OCI-M2 (cell line): ENCODE measurements at regions not wholly inside any gene's neighbourhood (a gene's known extent, or its start where the extent isn't known, plus 50 kb on each side); places are given as distances from the start of the nearest gene placed in this dataset.

ENCODE experiments used
- DNase-seq: peaks from one replicate; lab custom pipeline; 2025; ENCODE audit not compliant: unreplicated experiment; lab: John Stamatoyannopoulos, UW

DNA sequence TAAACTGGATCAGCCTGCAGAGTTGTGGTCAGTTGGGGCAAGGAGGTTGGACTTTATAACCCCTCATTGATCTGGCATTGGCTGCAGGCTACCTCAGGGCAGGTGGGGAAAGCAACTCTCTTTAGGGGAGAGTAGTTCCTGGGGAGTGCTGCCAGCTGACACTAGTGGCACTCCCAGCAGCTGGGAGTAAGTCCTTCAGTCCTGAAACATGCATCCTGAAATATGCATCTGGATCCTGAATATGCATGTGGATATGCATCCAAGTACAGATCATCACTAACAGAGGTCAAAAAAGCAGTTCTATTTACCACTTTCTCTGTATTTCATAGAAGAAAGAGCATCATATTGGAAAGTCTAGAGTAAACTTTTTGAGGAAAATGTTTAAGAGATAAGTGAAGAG lies 350.8 kb downstream of the EPM2A start:
- no peak for DNase-seq

DNA sequence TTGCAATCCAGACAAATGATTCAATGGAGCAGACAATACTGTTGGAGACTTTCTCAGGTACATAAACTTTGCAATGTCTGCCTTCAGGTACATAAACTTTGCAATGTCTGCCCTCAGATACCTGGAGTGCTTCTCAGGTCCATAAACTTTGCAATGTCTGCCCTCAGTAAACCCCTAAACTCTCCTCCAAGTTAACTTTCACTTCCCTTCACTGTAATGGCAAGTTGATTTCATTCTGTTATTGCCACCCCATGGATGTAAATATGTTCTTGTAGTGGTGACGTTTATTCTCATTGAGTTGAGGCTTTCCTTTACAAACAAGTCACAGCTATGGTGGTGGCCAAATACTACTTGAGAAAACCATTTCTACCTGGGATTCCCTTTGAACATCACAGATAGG lies 338.8 kb downstream of the EPM2A start:
- DNase-seq, result no peak

- no peak for DNase-seq
These were observed 334.8 kb downstream of the EPM2A start for GRCh38 chr6:145400508-145400907.

- DNase-seq, result no peak
These were observed 330.2 kb downstream of the EPM2A start for GRCh38 chr6:145405006-145405551.

GRCh38 chr6:145406783-145407182 lies 328.5 kb downstream of the EPM2A start:
- no peak for DNase-seq

DNA sequence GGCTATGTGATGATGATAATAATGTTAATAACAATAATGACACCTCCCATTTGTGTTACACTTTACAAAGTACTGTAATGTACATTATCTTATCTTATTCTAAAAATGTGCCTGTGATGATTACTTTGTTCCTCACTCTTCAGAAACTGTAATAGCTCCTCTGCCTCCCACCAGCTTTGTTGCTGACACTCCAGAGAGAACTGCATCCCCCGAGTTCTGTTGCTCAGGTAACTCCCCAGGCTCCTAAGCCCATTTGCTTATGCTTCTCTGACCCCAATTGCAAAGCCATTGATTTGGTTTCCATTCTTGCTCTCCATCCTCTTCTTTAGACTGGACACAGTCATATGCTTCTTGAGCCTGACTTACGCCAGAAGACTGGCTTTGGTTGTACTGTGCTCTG lies 319.7 kb downstream of the EPM2A start:
- DNase-seq, result no peak

DNA sequence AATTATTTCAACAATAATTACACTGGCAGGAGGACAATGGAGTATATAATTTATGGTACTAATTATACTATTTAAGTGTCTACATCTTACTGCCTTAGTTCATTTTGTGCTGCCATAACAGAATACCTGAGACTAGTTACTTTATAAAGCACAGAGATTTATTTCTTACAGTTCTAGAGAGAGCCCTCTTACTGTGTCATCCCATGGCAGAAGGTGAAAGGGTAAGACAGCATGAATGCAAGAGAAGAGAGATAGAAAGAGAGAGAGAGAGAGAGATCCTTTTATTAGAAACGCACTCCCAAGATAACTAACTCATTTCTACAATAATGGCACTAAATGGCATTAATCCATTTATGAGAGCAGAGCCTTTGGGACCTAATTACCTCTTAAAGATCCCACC lies 314.7 kb downstream of the EPM2A start:
- DNase-seq, result no peak

DNA sequence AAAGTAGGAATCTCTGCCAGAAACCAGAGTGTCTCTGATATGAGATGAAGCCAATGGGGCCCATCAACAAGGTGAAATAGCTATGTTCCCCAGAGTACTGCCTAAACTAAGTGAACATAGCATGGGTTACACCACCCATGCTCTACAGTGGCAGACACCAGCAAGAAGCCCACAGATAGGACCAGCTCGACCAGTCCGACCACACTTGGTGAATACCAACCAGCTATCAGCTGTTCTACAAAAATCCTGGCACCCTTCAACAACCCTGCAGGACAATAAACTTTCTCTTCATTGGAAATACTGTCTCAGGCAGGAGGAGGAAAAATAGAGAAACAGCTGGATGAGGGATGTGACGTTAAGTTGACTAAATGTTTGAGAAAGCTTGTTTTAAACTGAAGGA lies 311.4 kb downstream of the EPM2A start:
- no peak for DNase-seq

DNA sequence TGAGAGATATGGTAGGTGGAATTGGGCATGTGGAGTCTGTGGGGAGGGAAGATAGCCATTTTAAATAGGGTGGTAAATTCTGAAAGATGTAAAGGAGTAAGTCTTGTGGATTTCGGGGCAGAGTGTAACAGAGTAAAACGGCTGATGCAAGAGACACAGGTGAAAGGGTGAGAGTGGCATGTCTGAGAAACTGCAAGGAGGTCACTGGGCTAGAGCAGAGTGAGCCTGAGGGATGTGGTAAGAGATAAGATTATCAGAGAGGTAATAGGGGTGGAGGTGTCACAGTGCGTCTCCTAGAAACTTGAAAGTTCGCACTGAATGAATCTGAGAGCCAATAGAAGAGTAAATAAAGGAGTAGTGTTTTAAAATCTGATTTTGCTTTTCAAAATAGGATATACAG lies 308.1 kb downstream of the EPM2A start:
- no peak for DNase-seq

DNA sequence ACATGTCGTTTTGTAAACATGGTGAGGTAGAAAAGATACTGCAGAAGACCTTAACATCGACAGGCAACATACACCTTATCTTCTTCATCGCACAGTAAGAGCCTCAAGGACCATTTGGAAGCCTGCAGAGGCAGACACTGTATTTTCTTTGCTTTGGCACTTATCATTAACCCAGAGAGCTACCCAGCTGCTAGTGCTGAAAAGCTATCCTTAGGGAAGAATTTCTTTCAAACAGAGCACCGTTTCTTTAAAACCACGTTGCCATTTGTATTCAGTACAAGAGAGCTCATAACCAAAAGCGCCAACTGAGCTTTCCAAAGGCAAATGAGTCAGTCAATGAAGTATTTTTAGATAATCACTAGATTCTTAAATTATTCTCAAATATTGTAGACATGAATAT lies 306.6 kb downstream of the EPM2A start:
- no peak for DNase-seq

DNA sequence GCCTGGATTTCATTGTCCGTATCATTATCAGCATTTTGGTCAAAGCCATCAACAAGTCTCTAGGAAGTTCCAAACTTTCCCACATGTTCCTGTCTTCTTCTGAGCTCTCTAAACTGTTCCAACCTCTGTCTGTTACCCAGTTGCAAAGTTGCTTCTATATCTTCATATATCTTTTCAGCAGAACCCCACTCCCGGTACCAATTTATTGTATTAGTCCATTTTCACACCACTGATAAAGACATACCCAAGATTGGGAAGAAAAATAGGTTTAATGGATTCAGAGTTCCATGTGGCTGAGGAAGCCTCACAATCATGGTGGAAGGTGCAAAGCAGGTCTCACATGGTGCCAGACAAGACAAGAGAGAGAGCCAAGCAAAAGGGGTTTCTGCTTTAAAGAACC lies 293.2 kb downstream of the EPM2A start:
- no peak for DNase-seq

- no peak for DNase-seq
These were observed 289.6 kb downstream of the EPM2A start for GRCh38 chr6:145445674-145446073.

DNA sequence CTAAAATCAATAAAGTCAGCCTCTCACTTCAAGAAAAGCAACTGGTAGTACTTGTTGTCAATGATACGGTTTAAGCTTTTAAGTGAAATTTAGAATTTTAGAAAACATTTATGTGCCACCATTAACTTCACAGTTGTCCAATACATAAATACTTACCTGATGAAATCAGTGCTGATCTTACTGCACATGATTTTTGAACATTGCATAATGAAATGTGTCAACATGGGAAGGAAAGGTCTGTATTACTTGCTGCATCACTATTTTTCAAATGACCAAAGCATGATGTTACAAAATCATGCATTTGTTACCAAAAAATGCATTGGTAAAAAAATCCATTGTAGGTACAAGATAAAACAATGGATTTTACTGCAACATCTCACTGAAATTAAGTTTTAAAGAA lies 284.3 kb downstream of the EPM2A start:
- no peak for DNase-seq

DNA sequence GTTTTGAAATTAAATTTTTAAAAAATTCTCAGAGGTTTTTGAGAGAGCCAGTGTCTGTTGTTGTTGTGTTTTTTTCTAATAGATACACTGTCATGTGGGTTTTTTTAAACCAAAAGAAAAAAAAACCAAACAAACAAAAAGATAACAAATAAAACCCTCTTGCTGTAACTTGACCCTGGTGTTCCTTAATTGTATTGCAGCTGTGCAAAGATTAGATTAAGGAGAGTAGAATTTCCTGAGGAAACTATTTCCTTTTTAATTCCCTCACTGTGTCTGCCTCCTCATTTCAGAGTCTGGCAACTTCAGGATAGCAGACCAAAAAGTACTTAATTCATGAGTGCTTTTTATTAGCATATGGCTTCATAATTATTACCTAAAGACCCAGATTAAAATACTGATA lies 281.9 kb downstream of the EPM2A start:
- no peak for DNase-seq

DNA sequence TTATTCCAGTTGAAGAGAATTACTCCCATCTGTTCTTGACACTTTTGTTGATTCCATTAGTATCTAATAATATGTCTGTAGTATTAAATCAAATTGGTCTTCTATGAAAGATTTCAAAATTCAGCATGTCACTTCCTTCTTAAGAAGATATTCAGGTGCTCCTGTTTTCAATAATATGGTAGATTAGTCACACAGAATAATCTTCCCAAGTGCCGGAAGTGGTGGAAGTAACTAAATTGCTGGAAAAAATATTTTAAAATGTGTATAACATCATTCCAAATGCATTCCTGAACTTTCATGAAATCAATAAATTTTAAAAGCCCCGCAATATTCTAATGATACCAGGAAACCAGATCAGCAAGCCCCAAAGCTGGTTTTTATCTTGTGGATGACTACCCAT lies 281.3 kb downstream of the EPM2A start:
- DNase-seq, result no peak

GRCh38 chr6:145457556-145457955 lies 277.8 kb downstream of the EPM2A start:
- no peak for DNase-seq

- no peak for DNase-seq
These were observed 266.8 kb downstream of the EPM2A start for GRCh38 chr6:145468534-145468933.

GRCh38 chr6:145469021-145469420 lies 266.3 kb downstream of the EPM2A start:
- DNase-seq, result no peak

DNA sequence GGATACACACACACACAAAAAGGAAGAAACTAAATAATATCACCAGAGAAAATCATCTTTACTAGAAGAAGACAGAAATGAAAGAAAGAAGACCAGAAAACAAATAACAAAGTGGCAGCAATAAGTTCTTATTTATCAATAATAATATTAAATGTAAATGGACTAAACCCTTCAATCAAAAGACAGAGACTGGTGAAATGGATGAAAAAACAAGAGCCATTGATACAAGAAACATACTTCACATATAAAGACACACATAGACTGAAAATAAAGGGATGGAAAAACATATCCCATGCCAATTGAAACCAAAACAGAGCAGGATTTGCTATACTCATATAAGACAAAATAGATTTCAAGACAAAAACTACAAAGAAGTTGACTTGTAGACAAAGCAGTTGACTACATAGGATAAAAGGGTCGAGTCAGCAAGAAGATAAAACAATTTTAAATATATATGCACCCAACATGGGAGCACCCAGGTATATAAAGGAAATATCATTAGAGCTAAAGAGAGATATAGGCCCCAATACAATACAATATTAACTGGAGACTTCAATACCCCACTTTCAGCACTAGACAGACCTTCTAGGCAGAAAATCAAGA lies 259.4 kb downstream of the EPM2A start:
- no peak for DNase-seq

DNA sequence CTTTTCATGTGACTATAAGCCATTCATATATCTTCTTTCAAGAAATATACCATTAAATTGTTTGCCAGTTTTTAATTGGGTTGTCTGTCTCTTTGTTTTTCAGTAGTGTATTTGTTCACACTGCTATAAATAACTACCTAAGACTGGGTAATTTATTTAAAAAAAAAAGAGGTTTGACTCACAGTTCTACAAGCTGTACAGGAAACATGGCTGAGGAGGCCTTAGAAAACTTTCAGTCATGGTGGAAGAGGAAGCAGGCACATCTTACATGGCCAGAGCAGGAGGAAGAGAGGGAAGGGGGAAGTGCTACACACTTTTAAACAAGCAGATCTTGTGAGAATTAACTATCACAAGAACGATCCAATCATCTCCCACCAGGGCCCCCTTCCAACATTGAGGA lies 255.3 kb downstream of the EPM2A start:
- no peak for DNase-seq

GRCh38 chr6:145483191-145483996 lies 251.9 kb downstream of the EPM2A start:
- no peak for DNase-seq

DNA sequence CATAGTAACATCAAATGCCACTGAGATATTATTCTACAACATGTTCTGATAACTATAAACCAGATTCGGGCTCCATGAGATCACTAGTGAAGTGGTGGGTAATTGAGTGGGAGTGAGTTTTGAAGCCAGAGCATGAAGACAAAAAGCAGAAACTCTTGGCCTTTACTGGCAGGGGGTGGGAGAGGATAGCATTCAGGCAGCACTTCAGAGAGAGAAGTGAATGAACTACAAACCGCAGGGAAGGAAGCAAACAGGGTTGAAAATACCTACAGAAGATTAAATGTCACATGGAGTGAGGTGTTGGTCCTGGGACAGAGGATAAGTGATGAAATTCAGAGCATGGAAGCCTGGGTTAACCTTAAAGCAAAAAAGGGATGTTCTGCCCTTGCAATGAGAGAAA lies 250.0 kb downstream of the EPM2A start:
- no peak for DNase-seq

DNA sequence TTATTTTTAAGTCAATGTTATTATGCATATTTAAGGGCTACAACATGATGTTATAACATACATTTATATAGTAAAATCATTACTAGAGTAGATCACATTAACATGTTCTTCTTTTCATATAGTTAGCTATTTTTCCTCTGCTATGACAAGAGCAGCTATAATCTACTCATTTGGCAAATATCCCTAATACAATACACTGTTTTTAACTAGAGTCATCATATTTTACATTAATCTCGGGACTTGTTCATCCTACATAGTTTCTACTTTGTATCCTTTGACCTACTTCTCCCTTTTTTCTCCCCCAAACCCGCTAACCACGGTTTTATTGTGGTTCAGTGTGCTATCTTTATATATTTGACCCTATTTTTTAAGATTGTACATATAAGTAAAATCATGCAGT lies 249.0 kb downstream of the EPM2A start:
- no peak for DNase-seq
